Central memory CD8-positive, alpha-beta T cell (primary cell): ENCODE measurements at regions not wholly inside any gene's neighbourhood (a gene's known extent, or its start where the extent isn't known, plus 50 kb on each side); places are given as distances from the start of the nearest gene placed in this dataset.
"Not testable (repeated sequence)": the region's sequence is repeated elsewhere in the genome, so short reads cannot be mapped to it uniquely, and the experiment has no call there.

Experiments
- ATAC-seq: fragments of 150-1000 bp; cut with Tn5 transposase; replicated peaks from 2 replicates; pipeline ENCODE4 v1.10.0; 2022; ENCODE audit warnings: mild to moderate bottlenecking, moderate FRiP score, moderate number of reproducible peaks; ENCODE audit not compliant: poor library complexity, severe bottlenecking; ENCODE audit errors: extremely low read depth
- DNase-seq, 2 donors: peaks; one replicate each; pipeline ENCODE4 v3.0.0; 2021; ENCODE audit warnings: low spot score in 2 of 2
- H3K27ac Mint-ChIP-seq: one replicate; pipeline ENCODE4 v1.8.0; 2022; ENCODE audit warnings: low read depth, mild to moderate bottlenecking, moderate library complexity, mixed read lengths
- H3K27me3 Mint-ChIP-seq: one replicate; pipeline ENCODE4 v1.8.0; 2022; ENCODE audit warnings: mixed read lengths
- H3K36me3 Mint-ChIP-seq: one replicate; pipeline ENCODE4 v1.8.0; 2022; ENCODE audit warnings: mild to moderate bottlenecking, moderate library complexity, mixed read lengths; ENCODE audit not compliant: insufficient read depth
- H3K4me1 Mint-ChIP-seq: one replicate; pipeline ENCODE4 v1.8.0; 2022; ENCODE audit warnings: mixed read lengths
- H3K4me3 Mint-ChIP-seq: one replicate; pipeline ENCODE4 v1.8.0; 2022; ENCODE audit warnings: mild to moderate bottlenecking, moderate library complexity, mixed read lengths
- H3K9me3 Mint-ChIP-seq: one replicate; pipeline ENCODE4 v1.8.0; 2022; ENCODE audit warnings: mixed read lengths

GRCh38 chr6:95725344-95725743 lies 148.0 kb downstream of the MANEA start:
- Mint-ChIP-seq H3K4me1 (no peaks in the 10 kb centered on the region), H3K36me3 (peaks cover 2% of the 10 kb centered on the region), H3K9me3 (peaks cover 4% of the 10 kb centered on the region), H3K4me3 (no peak overlapping the region), H3K27me3 (no peaks in the 10 kb centered on the region), H3K27ac (no peak overlapping the region)
- DNase-seq: no peak
- no peak for ATAC-seq

GRCh38 chr6:95740157-95740556 lies 162.8 kb downstream of the MANEA start:
- Mint-ChIP-seq H3K4me3 (no peak overlapping the region), H3K4me1 (no peaks in the 10 kb centered on the region), H3K27ac (no peak overlapping the region), H3K27me3 (no peaks in the 10 kb centered on the region), H3K9me3 (no peaks in the 10 kb centered on the region), H3K36me3 (no peaks in the 10 kb centered on the region)
- no peak for DNase-seq
- no peak for ATAC-seq

DNA sequence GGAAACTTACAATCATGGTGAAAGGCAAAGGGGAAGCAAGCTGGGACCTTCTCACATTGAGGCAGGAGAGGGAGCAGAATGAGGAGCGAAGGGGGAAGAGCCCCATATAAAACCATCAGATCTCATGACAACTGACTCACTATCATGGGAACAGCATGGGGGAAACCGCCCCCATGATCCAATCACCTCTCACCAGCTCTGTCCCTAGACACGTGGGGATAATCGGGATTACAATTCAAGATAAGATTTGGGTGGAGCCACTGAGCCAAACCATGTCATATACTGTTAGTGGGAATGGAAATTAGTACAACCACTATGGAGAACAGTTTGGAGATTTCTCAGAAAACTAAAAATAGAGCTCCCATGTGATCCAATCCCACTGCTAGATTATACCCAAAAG lies 163.7 kb downstream of the MANEA start:
- Mint-ChIP-seq H3K9me3 (no peaks in the 10 kb centered on the region), H3K36me3 (no peaks in the 10 kb centered on the region), H3K27me3 (no peaks in the 10 kb centered on the region), H3K4me3 (no peak overlapping the region), H3K27ac (no peak overlapping the region), H3K4me1 (no peaks in the 10 kb centered on the region)
- DNase-seq (no peak), ATAC-seq (no peak)

DNA sequence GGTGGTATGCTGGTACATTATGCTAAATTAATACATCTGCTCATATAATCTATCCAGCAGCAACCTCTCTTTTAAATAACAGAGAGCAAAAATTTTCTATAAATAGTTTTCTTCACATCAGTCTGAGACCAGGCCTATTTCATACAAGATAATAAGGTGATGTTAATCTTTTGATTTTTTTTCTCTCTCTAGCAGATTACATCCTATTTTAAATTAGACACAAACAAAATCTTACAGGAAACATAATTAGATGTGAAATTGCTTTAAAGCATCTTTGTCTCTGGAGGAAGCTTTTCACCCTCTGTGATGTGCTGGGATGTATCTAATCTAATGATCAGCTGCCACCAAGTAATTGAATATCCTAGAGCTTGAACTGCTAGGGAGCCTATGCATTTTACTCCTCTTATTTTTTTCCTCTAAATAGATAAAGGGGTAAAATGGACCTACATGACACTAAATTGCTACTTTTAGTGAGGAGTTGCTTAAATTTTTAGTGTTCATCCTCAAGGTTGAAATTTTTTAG lies 165.5 kb downstream of the MANEA start:
- Mint-ChIP-seq H3K27me3 (no peaks in the 10 kb centered on the region), H3K4me3 (no peak overlapping the region), H3K4me1 (no peaks in the 10 kb centered on the region), H3K36me3 (no peaks in the 10 kb centered on the region), H3K27ac (no peak overlapping the region), H3K9me3 (no peaks in the 10 kb centered on the region)
- DNase-seq (no peak), ATAC-seq (no peak)

- Mint-ChIP-seq H3K4me1 (no peaks in the 10 kb centered on the region), H3K9me3 (no peaks in the 10 kb centered on the region), H3K4me3 (no peak overlapping the region), H3K27ac (no peak overlapping the region), H3K27me3 (no peaks in the 10 kb centered on the region), H3K36me3 (no peaks in the 10 kb centered on the region)
- ATAC-seq: no peak
- no peak for DNase-seq
Measured at GRCh38 chr6:95743591-95743990, 166.3 kb downstream of the MANEA start.

GRCh38 chr6:95758236-95759069 lies 181.1 kb downstream of the MANEA start:
- not testable (repeated sequence) for H3K4me3 Mint-ChIP-seq, H3K36me3 Mint-ChIP-seq, H3K9me3 Mint-ChIP-seq, H3K27ac Mint-ChIP-seq, DNase-seq, H3K4me1 Mint-ChIP-seq, ATAC-seq, H3K27me3 Mint-ChIP-seq

DNA sequence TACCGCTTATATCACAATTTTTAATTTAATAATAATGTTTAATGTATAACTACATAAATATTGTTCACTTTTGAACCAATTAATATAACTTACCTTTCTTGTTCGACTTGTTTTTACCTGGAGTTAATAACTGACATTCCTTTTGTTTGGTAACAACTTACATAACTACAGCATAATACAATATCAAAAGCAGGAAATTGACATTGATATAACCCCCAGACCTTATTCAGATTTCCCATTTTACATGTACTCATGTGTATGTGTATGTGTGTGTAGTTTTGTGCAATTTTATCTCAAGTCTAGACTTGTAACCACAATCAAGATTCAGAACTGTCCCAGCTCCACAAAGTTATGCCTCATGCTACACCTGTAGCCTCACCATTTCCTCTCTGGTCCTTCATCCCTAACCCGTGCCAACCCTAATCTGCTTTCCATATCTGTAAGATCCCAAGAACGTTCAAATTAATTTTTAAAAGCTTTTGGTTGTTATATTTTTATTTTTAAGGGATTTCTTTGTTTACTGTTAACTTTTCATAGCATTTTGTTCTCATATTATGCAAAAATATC lies 190.6 kb downstream of the MANEA start:
- H3K27me3 Mint-ChIP-seq: no peaks in the 10 kb centered on the region
- ATAC-seq: no peak
- peaks cover 6% of the 10 kb centered on the region for H3K9me3 Mint-ChIP-seq
- H3K4me3 Mint-ChIP-seq: no peak overlapping the region
- no peaks in the 10 kb centered on the region for H3K4me1 Mint-ChIP-seq
- no peaks in the 10 kb centered on the region for H3K36me3 Mint-ChIP-seq
- DNase-seq: no peak
- no peak overlapping the region for H3K27ac Mint-ChIP-seq

DNA sequence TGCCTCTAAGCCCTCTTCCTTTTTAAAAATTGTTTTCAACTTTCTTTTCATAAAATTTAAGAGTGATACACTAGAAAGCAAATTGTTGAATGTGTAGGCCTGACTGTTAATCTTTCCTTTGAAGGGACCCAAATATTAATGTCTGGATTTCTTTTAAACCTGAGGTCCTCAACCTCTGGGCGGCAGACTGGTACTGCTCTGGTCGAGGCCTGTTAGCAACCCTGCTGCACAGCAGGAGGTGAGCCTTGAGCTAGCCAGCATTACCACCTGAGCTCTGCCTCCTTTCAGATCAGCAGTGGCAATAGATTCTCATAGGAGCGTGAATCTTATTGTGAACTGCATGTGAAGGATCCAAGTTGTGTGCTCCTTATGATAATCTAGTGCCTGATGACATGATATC lies 191.2 kb downstream of the MANEA start:
- Mint-ChIP-seq H3K4me1 (no peaks in the 10 kb centered on the region), H3K36me3 (no peaks in the 10 kb centered on the region)
- ATAC-seq: no peak

DNA sequence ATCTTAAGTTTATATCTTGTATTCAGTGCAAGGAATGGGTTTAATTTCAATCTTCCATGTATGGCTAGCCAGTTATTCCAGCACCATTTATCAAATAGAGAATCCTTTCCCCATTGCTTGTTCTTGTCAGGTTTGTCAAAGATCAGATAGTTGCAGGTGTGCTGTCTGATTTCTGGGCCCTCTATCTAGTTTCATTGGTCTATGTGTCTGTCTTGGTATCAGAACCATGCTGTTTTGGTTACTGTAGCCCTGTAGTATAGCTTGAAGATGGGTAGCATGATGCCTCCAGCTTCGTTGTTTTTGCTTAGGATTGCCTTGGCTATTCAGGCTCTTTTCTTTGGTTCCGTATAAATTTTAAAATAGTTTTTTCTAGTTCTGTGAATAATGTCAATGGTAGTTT lies 200.0 kb downstream of the MANEA start:
- Mint-ChIP-seq H3K27me3 (no peaks in the 10 kb centered on the region), H3K27ac (no peak overlapping the region), H3K36me3 (peaks cover 2% of the 10 kb centered on the region), H3K4me3 (no peak overlapping the region), H3K9me3 (peaks cover 10% of the 10 kb centered on the region), H3K4me1 (no peaks in the 10 kb centered on the region)
- ATAC-seq (no peak), DNase-seq (no peak)

More for the DNA sequence above, 191.2 kb downstream of the MANEA start:
- Mint-ChIP-seq H3K4me3 (no peak overlapping the region), H3K27ac (no peak overlapping the region), H3K27me3 (no peaks in the 10 kb centered on the region), H3K9me3 (peaks cover 10% of the 10 kb centered on the region)
- DNase-seq: no peak

- H3K27ac Mint-ChIP-seq: no peak overlapping the region
- ATAC-seq (no peak), DNase-seq (no peak)
- H3K36me3 Mint-ChIP-seq: peaks cover 2% of the 10 kb centered on the region
- peaks cover 4% of the 10 kb centered on the region for H3K9me3 Mint-ChIP-seq
- no peaks in the 10 kb centered on the region for H3K4me1 Mint-ChIP-seq
- H3K4me3 Mint-ChIP-seq: no peak overlapping the region
- H3K27me3 Mint-ChIP-seq: no peaks in the 10 kb centered on the region
Measured at GRCh38 chr6:95780037-95780436, 202.7 kb downstream of the MANEA start.

GRCh38 chr6:95784019-95784418 lies 206.7 kb downstream of the MANEA start:
- Mint-ChIP-seq H3K4me3 (no peak overlapping the region), H3K27ac (no peak overlapping the region), H3K4me1 (no peaks in the 10 kb centered on the region), H3K9me3 (peaks cover 4% of the 10 kb centered on the region), H3K27me3 (no peaks in the 10 kb centered on the region), H3K36me3 (no peaks in the 10 kb centered on the region)
- ATAC-seq: no peak
- no peak for DNase-seq

- no peak for ATAC-seq
- Mint-ChIP-seq H3K27me3 (no peaks in the 10 kb centered on the region), H3K4me1 (no peaks in the 10 kb centered on the region), H3K27ac (no peak overlapping the region), H3K36me3 (no peaks in the 10 kb centered on the region), H3K9me3 (peaks cover 4% of the 10 kb centered on the region), H3K4me3 (no peak overlapping the region)
- no peak for DNase-seq
Measured at GRCh38 chr6:95784869-95785268, 207.5 kb downstream of the MANEA start.

- DNase-seq (no peak), ATAC-seq (no peak)
- no peak overlapping the region for H3K27ac Mint-ChIP-seq
- H3K4me1 Mint-ChIP-seq: no peaks in the 10 kb centered on the region
- H3K27me3 Mint-ChIP-seq: no peaks in the 10 kb centered on the region
- H3K36me3 Mint-ChIP-seq: no peaks in the 10 kb centered on the region
- H3K4me3 Mint-ChIP-seq: no peak overlapping the region
- peaks cover 4% of the 10 kb centered on the region for H3K9me3 Mint-ChIP-seq
Measured at GRCh38 chr6:95785785-95786184, 208.4 kb downstream of the MANEA start.
